ENCODE measurements at regions not wholly inside any gene's neighbourhood (a gene's known extent, or its start where the extent isn't known, plus 50 kb on each side); places are given as distances from the start of the nearest gene placed in this dataset.

GRCh38 chr4:18566970-18567799, 545.6 kb upstream of the LCORL start:
- DNase-seq (ENCODE audit: low read depth) = no peak
- H3K4me3 ChIP-seq (ENCODE audit: low read depth, low read length) = no peak overlapping the region
- TF ChIP-seq CTCF (IDR thresholded peaks at IDR 0.05; ENCODE audit: low read depth, low read length, missing control alignments) = no peak

GRCh38 chr4:18559492-18559891, 537.9 kb upstream of the LCORL start:
- no peak for TF ChIP-seq CTCF (IDR thresholded peaks at IDR 0.05; ENCODE audit: low read depth, low read length, missing control alignments)
- no peak overlapping the region for H3K4me3 ChIP-seq (ENCODE audit: low read depth, low read length)
- no peak for DNase-seq (ENCODE audit: low read depth)

GRCh38 chr4:18556402-18556801, 534.8 kb upstream of the LCORL start:
- no peak for TF ChIP-seq CTCF (IDR thresholded peaks at IDR 0.05; ENCODE audit: low read depth, low read length, missing control alignments)
- no peak for DNase-seq (ENCODE audit: low read depth)
- no peak overlapping the region for H3K4me3 ChIP-seq (ENCODE audit: low read depth, low read length)

- no peak for DNase-seq (ENCODE audit: low read depth)
- TF ChIP-seq CTCF (IDR thresholded peaks at IDR 0.05; ENCODE audit: low read depth, low read length, missing control alignments) = no peak
- no peak overlapping the region for H3K4me3 ChIP-seq (ENCODE audit: low read depth, low read length)
Measured at GRCh38 chr4:18540349-18540748, 518.8 kb upstream of the LCORL start.

- no peak overlapping the region for H3K4me3 ChIP-seq (ENCODE audit: low read depth, low read length)
- DNase-seq (ENCODE audit: low read depth) = no peak
- no peak for TF ChIP-seq CTCF (IDR thresholded peaks at IDR 0.05; ENCODE audit: low read depth, low read length, missing control alignments)
Measured at GRCh38 chr4:18538121-18538520, 516.6 kb upstream of the LCORL start.

- no peak for DNase-seq (ENCODE audit: low read depth)
- H3K4me3 ChIP-seq (ENCODE audit: low read depth, low read length) = no peak overlapping the region
- TF ChIP-seq CTCF (IDR thresholded peaks at IDR 0.05; ENCODE audit: low read depth, low read length, missing control alignments) = peak; percentile 9
Measured at GRCh38 chr4:18536428-18536827, 514.9 kb upstream of the LCORL start.

GRCh38 chr4:18535948-18536347, 514.4 kb upstream of the LCORL start:
- no peak overlapping the region for H3K4me3 ChIP-seq (ENCODE audit: low read depth, low read length)
- no peak for TF ChIP-seq CTCF (IDR thresholded peaks at IDR 0.05; ENCODE audit: low read depth, low read length, missing control alignments)
- DNase-seq (ENCODE audit: low read depth) = no peak

All from GM12864 (cell line).